ENCODE measurements at regions not wholly inside any gene's neighbourhood (a gene's known extent, or its start where the extent isn't known, plus 50 kb on each side); places are given as distances from the start of the nearest gene placed in this dataset.
A peak's percentile ranks its signal among the peaks of the same experiment; 100 is the strongest.

DNA sequence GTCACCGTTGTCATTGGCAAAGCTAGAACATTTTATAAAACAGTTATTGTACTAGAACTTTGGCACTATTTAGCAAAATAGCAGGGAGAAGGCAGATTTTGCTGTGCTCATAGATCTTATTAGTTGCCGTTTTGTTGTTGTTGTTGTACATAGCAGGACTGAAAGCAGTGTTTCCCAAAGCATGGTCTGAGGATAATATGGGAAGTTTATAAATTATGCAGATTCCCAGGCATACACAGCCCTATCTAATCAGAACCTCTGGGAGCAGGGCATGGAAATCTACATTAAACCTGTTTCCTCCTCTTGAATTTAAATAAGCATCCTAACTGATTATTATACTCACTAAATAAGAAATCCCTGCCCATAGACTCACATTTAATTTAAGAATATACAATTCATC lies 87.9 kb downstream of the RAP2B start:
- no peak for DNase-seq (ENCODE audit: low read depth in 1 of 2, low spot score in 1 of 2)
- TF ChIP-seq JUND (IDR thresholded peaks at IDR 0.05; ENCODE audit: low read depth) = no peak
- in situ Hi-C loops (cut with HindIII; ENCODE audit: low pct_unique_long_range_greater_than_20kb, low sequenced_read_pairs) = no loop called here

DNA sequence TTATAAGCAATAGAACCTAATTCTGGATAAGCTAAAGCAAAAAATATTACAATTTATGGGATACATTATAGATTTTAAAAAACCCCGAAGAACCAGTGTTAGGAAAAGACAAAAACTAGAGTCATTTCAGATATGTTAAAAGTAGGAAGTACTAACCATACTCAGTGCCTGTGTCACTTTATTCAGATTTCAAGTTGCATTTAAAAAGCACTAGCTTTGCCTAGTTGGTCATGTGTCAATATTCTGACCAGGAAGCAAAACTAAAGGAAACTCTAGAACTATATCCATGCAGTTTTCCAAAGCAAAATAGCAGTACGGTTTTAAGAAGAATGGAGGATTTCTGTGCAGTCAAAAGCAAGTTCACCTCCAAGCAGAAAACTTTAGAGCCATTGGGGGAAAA lies 88.4 kb downstream of the RAP2B start:
- no peak for TF ChIP-seq JUND (IDR thresholded peaks at IDR 0.05; ENCODE audit: low read depth)
- in situ Hi-C loops (cut with HindIII; ENCODE audit: low pct_unique_long_range_greater_than_20kb, low sequenced_read_pairs) = no loop called here
- no peak for DNase-seq (ENCODE audit: low read depth in 1 of 2, low spot score in 1 of 2)

DNA sequence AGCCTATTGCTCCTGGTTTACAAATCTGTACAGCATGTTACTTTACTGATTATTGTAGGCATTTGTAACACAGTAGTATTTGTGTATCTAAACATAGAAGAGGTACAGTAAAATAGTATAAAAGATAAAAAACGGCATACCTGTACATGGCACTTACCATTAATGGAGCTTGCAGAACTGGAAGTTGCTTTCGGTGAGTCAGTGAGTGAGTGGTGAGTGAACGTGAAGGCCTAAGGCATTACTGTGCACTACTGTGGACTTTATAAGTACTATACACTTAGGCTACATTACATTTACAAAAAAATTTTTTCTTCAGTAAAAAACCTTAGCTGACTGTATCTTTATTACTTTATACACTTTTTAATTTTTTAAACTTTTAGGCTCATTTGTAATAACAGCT lies 90.9 kb downstream of the RAP2B start:
- in situ Hi-C loops (cut with HindIII; ENCODE audit: low pct_unique_long_range_greater_than_20kb, low sequenced_read_pairs) = no loop called here
- no peak for DNase-seq (ENCODE audit: low read depth in 1 of 2, low spot score in 1 of 2)
- no peak for TF ChIP-seq JUND (IDR thresholded peaks at IDR 0.05; ENCODE audit: low read depth)

DNA sequence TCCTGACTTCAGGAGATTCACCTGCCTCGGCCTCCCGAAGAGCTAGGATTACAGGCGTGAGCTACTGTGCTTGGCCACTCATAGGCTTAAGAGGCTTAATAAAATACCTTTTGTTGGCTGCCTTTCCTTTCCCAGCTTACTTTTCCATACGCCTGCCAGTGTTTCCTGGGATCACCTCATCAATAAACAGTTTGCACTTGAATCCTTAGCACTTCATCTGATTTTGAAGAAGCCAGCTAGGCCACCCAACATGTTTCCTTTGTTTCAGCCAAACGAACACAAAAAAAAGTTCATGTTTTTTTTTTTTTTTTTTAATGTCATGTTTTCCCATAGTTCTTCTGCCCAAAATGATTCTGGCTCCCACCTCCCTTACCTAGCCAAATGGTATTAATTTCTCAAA lies 92.3 kb downstream of the RAP2B start:
- no peak for TF ChIP-seq JUND (IDR thresholded peaks at IDR 0.05; ENCODE audit: low read depth)
- DNase-seq (ENCODE audit: low read depth in 1 of 2, low spot score in 1 of 2) = no peak
- in situ Hi-C loops (cut with HindIII; ENCODE audit: low pct_unique_long_range_greater_than_20kb, low sequenced_read_pairs) = no loop called here

DNA sequence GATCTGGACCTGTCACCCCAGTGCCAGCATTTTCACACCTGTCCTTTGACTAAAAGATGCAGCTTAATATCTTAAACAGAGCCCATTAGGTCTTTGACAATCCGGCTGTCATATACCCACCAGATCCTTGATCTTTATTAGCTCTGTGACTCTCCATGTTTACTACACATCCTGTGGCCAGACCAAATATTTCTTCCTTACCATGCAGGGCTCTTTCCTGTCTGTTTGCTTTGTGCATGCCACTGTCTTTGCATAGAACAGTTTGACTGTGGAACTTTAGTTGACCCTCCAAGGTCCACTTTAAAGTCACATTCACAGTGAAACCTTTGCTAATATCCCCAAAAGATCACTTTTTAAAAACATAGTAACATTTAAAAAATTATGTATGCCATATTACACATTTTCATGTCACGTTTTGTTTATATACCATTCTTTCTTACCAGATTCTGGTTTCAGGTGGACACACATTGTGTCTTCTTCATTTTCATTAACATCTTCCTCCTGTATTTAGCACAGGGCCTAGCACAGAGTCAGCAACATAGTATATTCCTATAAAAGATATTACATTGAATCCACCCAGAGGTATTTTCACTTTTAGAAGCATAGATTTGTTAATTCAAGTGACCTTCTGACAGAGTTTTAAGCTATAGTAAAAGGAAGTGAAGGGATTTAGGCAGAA lies 95.8 kb downstream of the RAP2B start:
- no peak for TF ChIP-seq JUND (IDR thresholded peaks at IDR 0.05; ENCODE audit: low read depth)
- in situ Hi-C loops (cut with HindIII; ENCODE audit: low pct_unique_long_range_greater_than_20kb, low sequenced_read_pairs) = no loop called here
- peak in 1 of 2 experiments; percentile 76 for DNase-seq (ENCODE audit: low read depth in 1 of 2, low spot score in 1 of 2)

DNA sequence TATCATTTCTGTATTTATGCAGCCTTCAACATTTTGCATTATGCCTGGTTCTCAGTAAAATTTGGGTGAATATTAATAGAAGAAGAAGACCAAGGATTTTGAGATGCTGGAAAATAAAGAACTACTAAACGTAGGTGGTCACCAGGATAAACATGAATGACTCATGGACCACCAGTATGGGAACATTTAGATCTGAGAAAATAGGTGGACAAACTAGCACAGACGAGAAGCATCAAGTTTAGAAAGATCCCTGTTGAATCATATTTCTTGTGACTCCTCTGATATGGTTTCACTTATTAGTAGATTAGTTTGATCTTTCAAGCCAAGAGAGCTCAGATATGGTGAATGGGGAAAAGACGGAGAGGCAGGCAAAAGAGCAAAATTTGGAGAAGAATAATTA lies 97.9 kb downstream of the RAP2B start:
- in situ Hi-C loops (cut with HindIII; ENCODE audit: low pct_unique_long_range_greater_than_20kb, low sequenced_read_pairs) = no loop called here
- TF ChIP-seq JUND (IDR thresholded peaks at IDR 0.05; ENCODE audit: low read depth) = no peak
- DNase-seq (ENCODE audit: low read depth in 1 of 2, low spot score in 1 of 2) = no peak

DNA sequence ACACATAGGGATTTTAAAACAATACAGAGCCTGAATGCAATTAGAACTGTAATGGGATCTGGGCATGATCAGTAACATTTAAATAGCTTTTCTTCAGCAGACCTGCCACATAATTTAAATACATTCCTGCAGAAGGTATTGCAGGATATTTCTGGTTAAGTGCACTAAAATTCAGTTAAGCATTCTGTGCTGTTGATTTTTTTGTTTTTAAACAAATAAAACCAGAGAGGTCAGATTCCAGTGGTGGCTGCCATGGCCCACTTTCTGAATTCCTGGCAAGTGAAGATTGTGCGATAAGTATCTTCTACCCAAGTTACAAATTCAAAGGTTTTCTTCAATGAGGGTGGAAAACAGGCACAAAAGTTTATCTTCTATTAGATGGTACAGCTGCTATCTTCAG lies 98.7 kb downstream of the RAP2B start:
- peak in 1 of 2 experiments; percentile 62 for DNase-seq (ENCODE audit: low read depth in 1 of 2, low spot score in 1 of 2)
- in situ Hi-C loops (cut with HindIII; ENCODE audit: low pct_unique_long_range_greater_than_20kb, low sequenced_read_pairs) = no loop called here
- TF ChIP-seq JUND (IDR thresholded peaks at IDR 0.05; ENCODE audit: low read depth) = no peak

DNA sequence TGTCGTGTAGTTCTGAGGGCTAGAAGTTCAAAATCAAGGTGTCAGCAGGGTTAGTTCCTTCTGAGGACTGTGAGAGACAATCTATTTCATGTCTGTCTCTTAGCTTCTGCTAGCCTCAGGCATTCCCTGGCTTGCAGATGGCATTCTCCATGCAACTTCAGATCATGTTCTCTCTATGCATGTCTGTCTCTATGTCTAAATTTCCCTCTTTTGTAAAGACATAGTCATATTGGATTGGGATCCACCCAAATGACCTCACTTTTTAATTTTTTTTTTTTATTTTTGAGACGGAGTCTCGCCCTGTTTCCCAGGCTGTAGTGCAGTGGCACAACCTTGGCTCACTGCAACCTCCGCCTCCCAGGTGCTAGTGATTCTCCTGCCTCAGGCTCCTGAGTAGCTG lies 104.6 kb downstream of the RAP2B start:
- DNase-seq (ENCODE audit: low read depth in 1 of 2, low spot score in 1 of 2) = no peak
- no peak for TF ChIP-seq JUND (IDR thresholded peaks at IDR 0.05; ENCODE audit: low read depth)
- in situ Hi-C loops (cut with HindIII; ENCODE audit: low pct_unique_long_range_greater_than_20kb, low sequenced_read_pairs) = no loop called here

DNA sequence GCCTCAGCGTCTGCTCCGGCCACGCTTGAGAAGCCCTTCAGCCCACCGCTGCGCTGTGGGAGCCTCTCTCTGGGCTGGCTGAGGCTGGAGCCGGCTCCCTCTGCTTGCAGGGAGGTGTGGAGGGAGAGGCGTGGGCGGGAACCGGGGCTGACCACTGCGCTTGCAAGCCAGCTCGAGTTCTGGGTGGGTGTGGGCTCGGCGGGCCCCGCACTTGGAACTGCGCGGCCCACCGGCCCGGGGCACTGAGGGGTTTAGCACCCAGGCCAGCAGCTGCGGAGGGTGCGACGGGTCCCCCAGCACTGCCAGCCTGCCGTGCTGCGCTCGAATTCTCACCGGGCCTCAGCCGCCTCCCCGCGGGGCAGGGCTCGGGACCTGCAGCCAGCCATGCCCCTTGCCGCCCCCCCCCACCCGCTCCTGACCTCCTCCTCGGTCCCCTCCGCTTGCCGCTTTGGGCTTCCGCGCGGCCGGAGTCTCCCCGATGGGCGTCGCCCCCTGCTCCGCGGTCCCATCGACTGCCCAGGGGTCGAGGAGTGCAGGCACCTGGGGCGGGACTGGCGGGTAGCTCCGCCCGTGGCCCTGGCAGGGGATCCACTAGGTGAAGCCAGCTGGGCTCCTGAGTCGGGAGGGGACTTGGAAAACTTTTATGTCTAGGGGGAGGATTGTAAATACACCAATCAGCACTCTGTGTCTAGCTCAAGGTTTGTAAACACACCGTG lies 106.7 kb downstream of the RAP2B start:
- TF ChIP-seq JUND (IDR thresholded peaks at IDR 0.05; ENCODE audit: low read depth) = no peak
- no peak for DNase-seq (ENCODE audit: low read depth in 1 of 2, low spot score in 1 of 2)
- in situ Hi-C loops (cut with HindIII; ENCODE audit: low pct_unique_long_range_greater_than_20kb, low sequenced_read_pairs) = no loop called here

DNA sequence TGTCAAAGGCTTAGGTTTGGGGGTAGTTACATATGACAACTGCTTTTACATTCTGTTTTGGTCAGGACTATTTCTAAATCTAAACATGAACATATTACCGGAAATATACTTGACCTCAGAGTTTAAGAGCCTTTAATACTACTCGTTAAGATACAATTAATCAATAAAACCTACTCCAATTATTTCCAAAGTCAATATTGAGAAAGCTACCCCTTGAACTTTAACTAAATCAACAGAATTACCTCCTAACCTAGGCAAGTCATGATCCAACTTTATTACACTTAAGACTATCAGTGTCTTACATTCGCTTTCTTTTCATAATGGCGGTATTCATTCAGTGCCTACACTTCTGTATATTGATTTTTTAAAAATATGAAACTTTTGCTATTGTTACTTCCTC lies 107.7 kb downstream of the RAP2B start:
- DNase-seq (ENCODE audit: low read depth in 1 of 2, low spot score in 1 of 2) = no peak
- TF ChIP-seq JUND (IDR thresholded peaks at IDR 0.05; ENCODE audit: low read depth) = no peak
- in situ Hi-C loops (cut with HindIII; ENCODE audit: low pct_unique_long_range_greater_than_20kb, low sequenced_read_pairs) = no loop called here

DNA sequence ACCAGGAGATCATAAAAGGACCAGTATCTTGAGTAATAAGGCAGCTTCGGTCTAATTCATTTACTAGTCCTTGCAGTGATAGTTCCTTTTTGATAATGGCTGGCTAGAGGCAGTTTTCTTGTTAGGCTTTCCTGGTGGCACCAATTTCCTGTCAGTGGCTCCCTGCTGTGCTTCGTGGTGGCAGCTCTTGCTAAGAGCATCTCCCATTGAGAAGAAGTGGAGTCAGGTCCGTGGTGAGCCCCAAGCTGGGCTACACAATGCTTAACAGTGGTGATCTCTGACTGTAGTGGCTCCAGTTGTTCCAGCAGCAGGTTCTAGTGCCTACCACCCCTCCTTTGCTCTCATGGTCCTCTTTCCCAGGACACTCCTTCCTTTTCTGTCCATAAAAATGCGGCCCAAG lies 111.2 kb downstream of the RAP2B start:
- TF ChIP-seq JUND (IDR thresholded peaks at IDR 0.05; ENCODE audit: low read depth) = no peak
- in situ Hi-C loops (cut with HindIII; ENCODE audit: low pct_unique_long_range_greater_than_20kb, low sequenced_read_pairs) = no loop called here
- DNase-seq (ENCODE audit: low read depth in 1 of 2, low spot score in 1 of 2) = no peak

DNA sequence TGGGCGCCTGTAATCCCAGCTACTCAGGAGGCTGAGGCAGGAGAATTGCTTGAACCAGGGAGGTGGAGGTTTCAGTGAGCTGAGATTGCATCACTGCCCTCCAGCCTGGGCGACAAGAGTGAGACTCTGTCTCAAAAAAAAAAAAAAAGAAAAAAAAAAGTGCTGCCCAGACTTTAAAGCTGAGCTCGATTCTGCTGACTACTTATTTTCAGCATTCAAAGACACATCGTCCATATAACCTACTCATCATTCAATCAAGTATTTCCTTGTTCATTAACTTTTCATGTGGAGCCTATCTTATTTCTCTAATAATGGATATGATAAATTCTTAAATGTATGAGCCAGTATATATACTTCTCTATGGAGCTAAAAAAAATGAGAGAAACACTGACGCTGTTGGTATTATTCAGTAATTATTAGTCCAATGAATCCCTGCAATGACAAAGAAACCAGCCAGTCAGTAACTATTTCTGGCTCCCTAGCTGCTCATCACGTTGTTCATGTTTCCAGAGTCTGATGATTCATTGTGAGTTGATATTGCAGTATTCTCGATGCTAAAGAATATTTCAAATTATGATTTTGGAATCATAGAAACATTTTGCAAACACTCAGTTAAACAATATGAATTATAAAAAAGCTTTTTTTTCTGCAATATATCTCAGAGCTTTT lies 111.9 kb downstream of the RAP2B start:
- in situ Hi-C loops (cut with HindIII; ENCODE audit: low pct_unique_long_range_greater_than_20kb, low sequenced_read_pairs) = no loop called here
- TF ChIP-seq JUND (IDR thresholded peaks at IDR 0.05; ENCODE audit: low read depth) = no peak
- no peak for DNase-seq (ENCODE audit: low read depth in 1 of 2, low spot score in 1 of 2)

DNA sequence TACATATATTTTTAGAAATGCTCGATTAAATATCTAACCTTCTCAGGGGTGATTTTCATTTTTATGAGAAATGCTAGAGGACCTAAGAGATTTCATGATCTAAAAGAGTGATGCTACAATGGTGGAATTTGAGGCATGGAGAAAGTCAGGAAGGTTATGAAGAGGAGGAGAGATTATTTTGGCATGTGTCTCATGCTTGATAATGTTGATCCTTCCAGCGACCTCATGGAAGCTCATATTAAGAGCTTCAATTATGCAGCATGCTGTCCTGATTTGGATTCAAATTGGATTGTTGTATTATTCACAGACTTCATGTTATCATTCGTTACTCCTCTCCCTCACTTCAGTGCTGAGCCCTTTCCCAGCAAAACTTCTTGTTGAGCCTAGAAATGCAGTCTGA lies 112.5 kb downstream of the RAP2B start:
- no peak for TF ChIP-seq JUND (IDR thresholded peaks at IDR 0.05; ENCODE audit: low read depth)
- in situ Hi-C loops (cut with HindIII; ENCODE audit: low pct_unique_long_range_greater_than_20kb, low sequenced_read_pairs) = no loop called here

More for the DNA sequence above, 112.5 kb downstream of the RAP2B start:
- no peak for DNase-seq (ENCODE audit: low read depth in 1 of 2, low spot score in 1 of 2)

All from T47D (cell line).